DOHH2 (cell line): ENCODE measurements at regions not wholly inside any gene's neighbourhood (a gene's known extent, or its start where the extent isn't known, plus 50 kb on each side); places are given as distances from the start of the nearest gene placed in this dataset.

Experiments
- CTCF ChIP-seq: fragments of 200-600 bp; sonication (generic); IDR thresholded peaks from one replicate; pipeline ENCODE4 v1.5.1; 2014; ENCODE audit warnings: antibody characterized with exemption, mild to moderate bottlenecking, low read depth, low read length; ENCODE audit not compliant: poor library complexity, severe bottlenecking
- EZH2phosphoT487 ChIP-seq: fragments of 200-600 bp; sonication (generic); IDR thresholded peaks from 2 replicates; pipeline ENCODE4 v1.6.1; 2017; ENCODE audit warnings: borderline replicate concordance, mild to moderate bottlenecking, antibody characterized with exemption, low read length, moderate library complexity, mixed read lengths

GRCh38 chr4:187417721-187418120 lies 577.9 kb upstream of the ZFP42 start:
- no peak for TF ChIP-seq CTCF
- TF ChIP-seq EZH2phosphoT487, result no peak
